IMR-90 (cell line): ENCODE measurements at regions not wholly inside any gene's neighbourhood (a gene's known extent, or its start where the extent isn't known, plus 50 kb on each side); places are given as distances from the start of the nearest gene placed in this dataset.

Source experiments
- BHLHE40 ChIP-seq: fragments of 150-350 bp; IDR thresholded peaks from 2 replicates; pipeline ENCODE4 v1.6.1; 2016; ENCODE audit warnings: mild to moderate bottlenecking, low read depth, low read length
- MAFK ChIP-seq: IDR thresholded peaks from 2 replicates; pipeline ENCODE4 v1.6.1; 2012; ENCODE audit warnings: low read depth, low read length, improper control_type of control experiment
- MAZ ChIP-seq: IDR thresholded peaks from 2 replicates; pipeline ENCODE4 v1.6.1; 2012; ENCODE audit warnings: low read depth, mild to moderate bottlenecking, low read length, improper control_type of control experiment, moderate library complexity, borderline replicate concordance
- MXI1 ChIP-seq: IDR thresholded peaks from 2 replicates; pipeline ENCODE4 v1.6.1; 2012; ENCODE audit warnings: low read depth, mild to moderate bottlenecking, low read length, moderate library complexity, borderline replicate concordance
- POLR2A ChIP-seq: IDR thresholded peaks from 2 replicates; pipeline ENCODE4 v1.6.1; 2012; ENCODE audit warnings: mild to moderate bottlenecking, low read depth, low read length
- RAD21 ChIP-seq: IDR thresholded peaks from 2 replicates; pipeline ENCODE4 v1.6.1; 2012; ENCODE audit warnings: low read length, improper control_type of control experiment
- RCOR1 ChIP-seq: IDR thresholded peaks from 2 replicates; pipeline ENCODE4 v1.6.1; 2012; ENCODE audit warnings: mild to moderate bottlenecking, low read length, improper control_type of control experiment; ENCODE audit not compliant: insufficient replicate concordance
- RFX5 ChIP-seq: IDR thresholded peaks from 2 replicates; pipeline ENCODE4 v1.8.0; 2012; ENCODE audit warnings: low read depth, mild to moderate bottlenecking, low read length, moderate library complexity
- SMC3 ChIP-seq: fragments of 150-350 bp; IDR thresholded peaks from 2 replicates; pipeline ENCODE4 v1.6.1; 2016; ENCODE audit warnings: low read depth, mild to moderate bottlenecking, antibody characterized with exemption, low read length, moderate library complexity
- TF ChIP-seq, protein P1 (sequence below): fragments of 150-350 bp; IDR thresholded peaks from 2 replicates; pipeline ENCODE4 v1.6.1; 2017; ENCODE audit warnings: mild to moderate bottlenecking, antibody characterized with exemption, low read length, low read depth
- TF ChIP-seq, protein P2 (sequence below): conservative IDR thresholded peaks from 2 replicates; pipeline ENCODE4 v1.5.1; 2012; ENCODE audit warnings: mild to moderate bottlenecking, low read depth, low read length, improper control_type of control experiment

DNA sequence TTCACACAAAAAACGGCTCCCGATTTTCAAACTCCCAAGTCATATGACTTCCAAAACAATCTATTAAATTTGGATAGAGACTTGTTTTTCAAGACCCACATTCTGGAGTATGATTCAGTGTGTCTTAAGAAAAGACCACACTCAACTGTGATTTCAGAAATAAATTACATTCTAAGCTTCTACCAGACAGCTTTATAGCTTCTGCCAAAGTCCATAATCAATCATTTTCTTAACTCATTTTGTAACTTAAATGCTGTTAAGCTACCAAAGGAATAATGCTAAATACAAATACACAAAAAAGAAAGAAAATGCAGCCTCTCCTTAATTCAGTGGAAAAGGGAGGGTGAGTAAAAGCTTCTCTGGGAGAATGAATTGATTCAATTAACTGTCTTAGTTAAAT lies 192.3 kb upstream of the P2RY1 start:
- TF ChIP-seq RFX5 (no peak), RAD21 (no peak), SMC3 (no peak), RCOR1 (no peak), POLR2A (no peak), MXI1 (no peak), MAFK (no peak), BHLHE40 (no peak), MAZ (no peak)
- TF ChIP-seq, protein P1, sequence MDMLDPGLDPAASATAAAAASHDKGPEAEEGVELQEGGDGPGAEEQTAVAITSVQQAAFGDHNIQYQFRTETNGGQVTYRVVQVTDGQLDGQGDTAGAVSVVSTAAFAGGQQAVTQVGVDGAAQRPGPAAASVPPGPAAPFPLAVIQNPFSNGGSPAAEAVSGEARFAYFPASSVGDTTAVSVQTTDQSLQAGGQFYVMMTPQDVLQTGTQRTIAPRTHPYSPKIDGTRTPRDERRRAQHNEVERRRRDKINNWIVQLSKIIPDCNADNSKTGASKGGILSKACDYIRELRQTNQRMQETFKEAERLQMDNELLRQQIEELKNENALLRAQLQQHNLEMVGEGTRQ = no peak
- TF ChIP-seq, protein P2, sequence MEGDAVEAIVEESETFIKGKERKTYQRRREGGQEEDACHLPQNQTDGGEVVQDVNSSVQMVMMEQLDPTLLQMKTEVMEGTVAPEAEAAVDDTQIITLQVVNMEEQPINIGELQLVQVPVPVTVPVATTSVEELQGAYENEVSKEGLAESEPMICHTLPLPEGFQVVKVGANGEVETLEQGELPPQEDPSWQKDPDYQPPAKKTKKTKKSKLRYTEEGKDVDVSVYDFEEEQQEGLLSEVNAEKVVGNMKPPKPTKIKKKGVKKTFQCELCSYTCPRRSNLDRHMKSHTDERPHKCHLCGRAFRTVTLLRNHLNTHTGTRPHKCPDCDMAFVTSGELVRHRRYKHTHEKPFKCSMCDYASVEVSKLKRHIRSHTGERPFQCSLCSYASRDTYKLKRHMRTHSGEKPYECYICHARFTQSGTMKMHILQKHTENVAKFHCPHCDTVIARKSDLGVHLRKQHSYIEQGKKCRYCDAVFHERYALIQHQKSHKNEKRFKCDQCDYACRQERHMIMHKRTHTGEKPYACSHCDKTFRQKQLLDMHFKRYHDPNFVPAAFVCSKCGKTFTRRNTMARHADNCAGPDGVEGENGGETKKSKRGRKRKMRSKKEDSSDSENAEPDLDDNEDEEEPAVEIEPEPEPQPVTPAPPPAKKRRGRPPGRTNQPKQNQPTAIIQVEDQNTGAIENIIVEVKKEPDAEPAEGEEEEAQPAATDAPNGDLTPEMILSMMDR = no peak
